Astrocyte of the spinal cord (primary cell): ENCODE measurements at regions not wholly inside any gene's neighbourhood (a gene's known extent, or its start where the extent isn't known, plus 50 kb on each side); places are given as distances from the start of the nearest gene placed in this dataset.
A peak's percentile ranks its signal among the peaks of the same experiment; 100 is the strongest.

Source experiments
- DNase-seq: peaks from one replicate; pipeline ENCODE4 v3.0.0; 2011; ENCODE audit warnings: low read depth, low spot score
- H3K4me3 ChIP-seq: 2 replicates; pipeline ENCODE4 v1.5.1; 2011; ENCODE audit warnings: low read depth, mild to moderate bottlenecking, low read length, moderate library complexity
- CTCF ChIP-seq: IDR thresholded peaks from 2 replicates; pipeline ENCODE4 v1.5.1; 2012; ENCODE audit warnings: low read depth, mild to moderate bottlenecking, low read length, inconsistent platforms
- in situ Hi-C: cut with HindIII; loops from 2 replicates; pipeline ENCODE4 v1.10.0; 2017; ENCODE audit warnings: low sequenced_read_pairs

- no peak for DNase-seq
- TF ChIP-seq CTCF: no peak
- in situ Hi-C loops: no loop called here
- H3K4me3 ChIP-seq: no peak overlapping the region
Measured at GRCh38 chr3:132202586-132202985, 114.6 kb upstream of the ACP3 start.

DNA sequence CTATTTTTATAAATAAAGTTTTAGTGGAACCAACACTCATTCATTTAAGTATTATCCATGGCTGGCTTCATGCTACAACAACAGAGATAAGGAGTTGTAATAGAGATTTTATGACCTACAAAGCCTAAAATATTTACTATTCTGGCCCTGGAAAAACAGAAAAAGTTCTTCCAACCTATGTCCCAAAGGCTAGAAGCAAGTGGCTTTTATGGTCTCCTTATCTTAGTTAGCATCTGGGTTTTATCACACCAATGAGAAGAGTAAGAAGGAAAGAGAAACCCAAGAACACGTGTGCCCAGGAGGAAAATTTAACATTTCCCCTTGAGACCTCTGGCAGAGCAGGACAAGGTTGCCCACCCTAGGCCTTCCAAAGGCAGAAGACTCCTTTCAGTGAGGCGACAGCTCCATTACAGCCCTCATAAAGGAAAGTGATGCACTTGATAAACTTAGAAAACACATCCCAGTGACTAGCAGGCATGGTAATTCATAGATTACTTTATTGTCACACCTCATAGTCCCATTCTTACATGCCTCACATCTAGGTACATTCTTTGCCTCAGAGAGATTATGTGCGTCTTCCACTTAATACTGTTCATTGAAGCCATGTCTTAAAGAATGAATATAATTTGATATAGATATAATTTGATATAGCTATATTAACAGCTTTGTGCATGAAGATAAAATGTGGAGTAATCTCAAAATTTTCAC, 113.2 kb upstream of the ACP3 start:
- no peak overlapping the region for H3K4me3 ChIP-seq
- DNase-seq: no peak
- in situ Hi-C loops: no loop called here
- no peak for TF ChIP-seq CTCF

GRCh38 chr3:132205609-132206008, 111.6 kb upstream of the ACP3 start:
- in situ Hi-C loops: no loop called here
- no peak overlapping the region for H3K4me3 ChIP-seq
- no peak for TF ChIP-seq CTCF
- no peak for DNase-seq

- no peak for TF ChIP-seq CTCF
- no peak overlapping the region for H3K4me3 ChIP-seq
- in situ Hi-C loops: no loop called here
- no peak for DNase-seq
Measured at GRCh38 chr3:132209855-132210254, 107.4 kb upstream of the ACP3 start.

DNA sequence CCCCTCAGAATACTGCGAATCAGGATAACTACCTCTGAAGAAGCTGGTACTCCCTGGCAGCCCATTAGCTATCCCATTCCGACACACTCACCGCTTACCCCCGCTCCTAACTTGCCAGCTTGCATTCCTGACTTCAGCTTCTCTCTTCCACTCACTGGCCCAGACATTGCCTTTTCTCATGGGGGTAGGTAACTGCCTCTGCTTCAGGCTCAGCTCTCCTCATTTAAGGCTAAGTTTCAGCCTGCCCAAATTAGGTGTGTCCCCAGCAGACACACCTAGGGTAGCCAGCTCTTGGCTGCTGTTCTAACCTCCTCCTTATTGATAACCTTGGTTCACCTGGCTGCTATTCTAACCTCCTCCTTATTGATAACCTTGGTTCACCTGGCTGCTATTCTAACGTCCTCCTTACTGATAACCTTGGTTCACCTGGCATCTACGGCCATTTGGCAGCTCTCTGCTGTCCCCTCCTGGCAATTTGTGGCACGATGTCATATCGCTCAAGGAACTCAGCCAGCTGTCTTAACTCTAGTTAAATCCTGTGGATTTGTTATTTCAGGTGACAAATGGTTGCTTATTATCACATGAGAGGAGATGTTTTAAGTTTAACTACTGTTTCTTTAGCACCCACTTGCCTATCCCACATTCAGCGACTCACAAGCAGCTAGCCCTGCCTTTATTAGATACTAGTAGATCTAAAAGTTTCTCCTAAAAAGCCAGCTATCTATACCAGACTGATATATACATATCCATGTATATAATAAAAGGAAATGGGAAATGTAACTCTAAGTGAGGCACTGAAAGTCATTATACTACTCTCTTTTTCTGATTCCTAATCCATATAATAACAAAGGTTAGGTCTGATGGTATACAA, 106.5 kb upstream of the ACP3 start:
- in situ Hi-C loops: no loop called here
- DNase-seq: no peak
- H3K4me3 ChIP-seq: no peak overlapping the region
- TF ChIP-seq CTCF: peak; percentile 62

DNA sequence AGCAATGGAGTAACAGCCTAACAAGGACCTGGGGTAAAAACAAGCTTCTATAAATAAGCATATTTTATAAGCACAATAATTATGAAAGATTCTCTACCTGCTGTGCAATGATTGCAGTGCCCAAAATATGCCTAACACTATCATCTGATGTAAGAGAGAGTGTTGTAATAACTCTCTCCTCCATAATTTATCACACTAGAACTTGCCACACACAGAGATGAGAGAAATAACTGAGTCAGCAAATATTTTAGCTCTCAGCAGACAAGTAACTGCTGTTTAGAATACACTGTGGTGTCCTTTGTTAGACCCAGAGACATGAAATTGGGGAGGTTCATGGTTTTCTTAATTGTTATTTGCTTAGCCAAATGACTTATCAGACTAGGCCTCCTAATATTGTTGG, 105.3 kb upstream of the ACP3 start:
- no peak overlapping the region for H3K4me3 ChIP-seq
- no peak for DNase-seq
- in situ Hi-C loops: no loop called here
- TF ChIP-seq CTCF: no peak
